A549 (cell line): ENCODE measurements at regions not wholly inside any gene's neighbourhood (a gene's known extent, or its start where the extent isn't known, plus 50 kb on each side); places are given as distances from the start of the nearest gene placed in this dataset.

Experiments used
- ATAC-seq, 2 experiments: fragments of 200-7000 bp in 1 of 2; fragments of >200 bp in 1 of 2; cut with Nextera tagmentation in 1 of 2; cut with Tn5 transposase in 1 of 2; 3 replicates each; pipeline versions ENCODE4 v1.8.0 to v1.9.1; 2018 to 2020; ENCODE audit warnings: mild to moderate bottlenecking in 1 of 2, moderate library complexity in 1 of 2
- CTCF ChIA-PET: fragments of 300-600 bp; sonication (Branson Sonifier 250); formaldehyde crosslinking; extraction: SDS; loops from one replicate; lab custom pipeline; 2021; ENCODE audit warnings: antibody characterized with exemption, inconsistent platforms; lab: Yijun Ruan, JAX
- POLR2A ChIA-PET: fragments of 350-600 bp; formaldehyde crosslinking; extraction: SDS; loops from one replicate; lab custom pipeline; 2021; ENCODE audit warnings: antibody characterized with exemption, inconsistent platforms; lab: Yijun Ruan, JAX
- DNase-seq, 2 experiments: peaks; one replicate each; pipeline versions ENCODE4 v3.0.0 to v3.0.0-alpha.2; 2011 to 2016; ENCODE audit warnings: low read depth in 1 of 2, low spot score in 1 of 2
- FAIRE-seq: peaks from 2 replicates; lab custom pipeline; 2011; peaks lifted over from hg19 to GRCh38; lab: Jason Lieb, UNC
- H3K27ac ChIP-seq, 2 experiments: fragments of >200 bp; sonication (Bioruptor Twin); formaldehyde crosslinking; 3 replicates each; pipeline ENCODE4 v1.5.1; 2016 to 2017
- H3K4me1 ChIP-seq: fragments of >200 bp; sonication (Bioruptor Twin); formaldehyde crosslinking; 3 replicates; pipeline ENCODE4 v1.6.1; 2016
- H3K4me2 ChIP-seq: fragments of >200 bp; sonication (Bioruptor Twin); formaldehyde crosslinking; 3 replicates; pipeline ENCODE4 v1.6.1; 2016
- H3K4me3 ChIP-seq: fragments of >200 bp; sonication (Bioruptor Twin); formaldehyde crosslinking; 3 replicates; pipeline ENCODE4 v1.5.1; 2016
- H3K9me3 ChIP-seq: fragments of >200 bp; sonication (Bioruptor Twin); formaldehyde crosslinking; 3 replicates; pipeline ENCODE4 v1.6.1; 2016
- CEBPB ChIP-seq, 2 experiments: fragments of >200 bp in 1 of 2; sonication (Bioruptor Twin) in 1 of 2; formaldehyde crosslinking in 1 of 2; IDR thresholded peaks; 2 replicates each; pipeline ENCODE4 v1.6.1; 2012 to 2016
- EHF ChIP-seq: fragments of 250-450 bp; sonication (Bioruptor Pico); IDR thresholded peaks from 2 replicates; pipeline ENCODE4 v1.5.0; 2020; ENCODE audit warnings: mild to moderate bottlenecking
- ESRRA ChIP-seq: fragments of 150-350 bp; IDR thresholded peaks from 2 replicates; pipeline ENCODE4 v1.6.1; 2014; ENCODE audit warnings: mild to moderate bottlenecking, low read length, borderline replicate concordance
- HOXA7 ChIP-seq: fragments of 250-450 bp; sonication (Bioruptor Pico); IDR thresholded peaks from 2 replicates; pipeline ENCODE4 v1.5.0; 2020; ENCODE audit warnings: mild to moderate bottlenecking, moderate library complexity
- HOXB13 ChIP-seq: fragments of 250-450 bp; sonication (Bioruptor Pico); IDR thresholded peaks from 2 replicates; pipeline ENCODE4 v1.5.0; 2020; ENCODE audit warnings: low read depth, mild to moderate bottlenecking, moderate library complexity
- JUN ChIP-seq, 2 experiments: fragments of >200 bp; sonication (Bioruptor Twin); formaldehyde crosslinking; IDR thresholded peaks; 2 replicates in 1 of 2; 3 replicates in 1 of 2; pipeline ENCODE4 v1.6.1; 2016 to 2017
- JUNB ChIP-seq: fragments of >200 bp; sonication (Bioruptor Twin); formaldehyde crosslinking; IDR thresholded peaks from 2 replicates; pipeline ENCODE4 v1.6.1; 2016
- KDM1A ChIP-seq: fragments of 200-600 bp; sonication (generic); IDR thresholded peaks from 2 replicates; pipeline ENCODE4 v1.6.1; 2016; ENCODE audit warnings: low read depth, mild to moderate bottlenecking
- MAFK ChIP-seq: fragments of 450-650 bp; IDR thresholded peaks from 2 replicates; pipeline ENCODE4 v1.6.1; 2014; ENCODE audit not compliant: partially characterized antibody
- NFE2L2 ChIP-seq: fragments of 150-350 bp; conservative IDR thresholded peaks from 2 replicates; pipeline ENCODE4 v1.6.1; 2014; ENCODE audit warnings: low read length
- NPAS2 ChIP-seq: fragments of 250-450 bp; sonication (Bioruptor Pico); IDR thresholded peaks from 2 replicates; pipeline ENCODE4 v1.8.0; 2022; ENCODE audit warnings: mild to moderate bottlenecking, moderate library complexity, borderline replicate concordance
- POLR2A ChIP-seq: IDR thresholded peaks from 2 replicates; pipeline ENCODE4 v1.6.1; 2012; ENCODE audit warnings: mild to moderate bottlenecking, low read length
- RAD21 ChIP-seq, 2 experiments: fragments of >200 bp in 1 of 2; sonication (Bioruptor Twin) in 1 of 2; formaldehyde crosslinking in 1 of 2; IDR thresholded peaks in 1 of 2; conservative IDR thresholded peaks in 1 of 2; 2 replicates in 1 of 2; 3 replicates in 1 of 2; pipeline ENCODE4 v1.6.1; 2012 to 2018; ENCODE audit warnings: inconsistent platforms in 1 of 2
- RARB ChIP-seq: fragments of 250-450 bp; sonication (Bioruptor Pico); IDR thresholded peaks from 2 replicates; pipeline ENCODE4 v1.8.0; 2021; ENCODE audit warnings: mild to moderate bottlenecking, moderate library complexity
- SREBF2 ChIP-seq: fragments of 450-650 bp; IDR thresholded peaks from 2 replicates; pipeline ENCODE4 v1.6.1; 2014; ENCODE audit warnings: mild to moderate bottlenecking, moderate library complexity
- TP53 ChIP-seq: fragments of 250-450 bp; sonication (Bioruptor Pico); IDR thresholded peaks from 2 replicates; pipeline ENCODE4 v1.5.0; 2021; ENCODE audit warnings: mild to moderate bottlenecking, moderate library complexity
- ZFP36 ChIP-seq: fragments of 450-650 bp; IDR thresholded peaks from 2 replicates; pipeline ENCODE4 v1.6.1; 2014; ENCODE audit warnings: borderline replicate concordance; ENCODE audit not compliant: partially characterized antibody
- WGBS: methylation state at CpG from one replicate; pipeline ENCODE4 v1.1.6; 2017; ENCODE audit errors: missing lambda C conversion rate; 5-methylcytosine and 5-hydroxymethylcytosine counted together
- TF ChIP-seq, protein P1 (sequence below): fragments of >200 bp; sonication (Bioruptor Twin); formaldehyde crosslinking; IDR thresholded peaks from 3 replicates; pipeline ENCODE4 v1.5.1; 2016
- TF ChIP-seq, protein P2 (sequence below): IDR thresholded peaks from 2 replicates; pipeline ENCODE4 v1.6.1; 2012
- TF ChIP-seq, protein P3 (sequence below): IDR thresholded peaks from 2 replicates; pipeline ENCODE4 v1.6.1; 2012
- TF ChIP-seq, protein P4 (sequence below): fragments of >200 bp; sonication (Bioruptor Twin); formaldehyde crosslinking; IDR thresholded peaks from 3 replicates; pipeline ENCODE4 v1.6.1; 2016
- TF ChIP-seq, protein P5 (sequence below): fragments of 250-450 bp; sonication (Bioruptor Pico); IDR thresholded peaks from 2 replicates; pipeline ENCODE4 v1.5.0; 2021; ENCODE audit warnings: mild to moderate bottlenecking, moderate library complexity, borderline replicate concordance

DNA sequence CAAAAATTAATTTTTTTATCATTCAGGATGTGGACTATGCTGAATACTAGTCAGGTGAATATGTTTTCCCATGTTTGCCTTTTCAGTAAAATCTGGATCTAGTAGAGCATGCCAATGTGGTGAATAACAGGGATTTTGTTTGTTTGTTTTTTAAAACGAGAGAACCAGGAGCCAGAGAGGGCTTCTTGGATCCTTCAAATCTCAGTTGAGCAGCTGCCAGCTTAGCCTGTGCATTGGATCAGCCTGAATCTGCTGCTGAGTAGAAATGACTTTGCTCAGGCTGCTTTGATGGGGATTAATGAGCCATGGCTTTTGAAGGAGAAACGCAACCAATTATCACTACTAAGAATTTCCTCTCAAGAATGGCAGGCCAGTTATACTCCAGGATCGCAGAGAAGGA lies 493.8 kb downstream of the ARL4A start (continued):
- TF ChIP-seq HOXA7 (CRISPR knock-in tag) (no peak), JUNB (no peak)
- TF ChIP-seq, protein P1, sequence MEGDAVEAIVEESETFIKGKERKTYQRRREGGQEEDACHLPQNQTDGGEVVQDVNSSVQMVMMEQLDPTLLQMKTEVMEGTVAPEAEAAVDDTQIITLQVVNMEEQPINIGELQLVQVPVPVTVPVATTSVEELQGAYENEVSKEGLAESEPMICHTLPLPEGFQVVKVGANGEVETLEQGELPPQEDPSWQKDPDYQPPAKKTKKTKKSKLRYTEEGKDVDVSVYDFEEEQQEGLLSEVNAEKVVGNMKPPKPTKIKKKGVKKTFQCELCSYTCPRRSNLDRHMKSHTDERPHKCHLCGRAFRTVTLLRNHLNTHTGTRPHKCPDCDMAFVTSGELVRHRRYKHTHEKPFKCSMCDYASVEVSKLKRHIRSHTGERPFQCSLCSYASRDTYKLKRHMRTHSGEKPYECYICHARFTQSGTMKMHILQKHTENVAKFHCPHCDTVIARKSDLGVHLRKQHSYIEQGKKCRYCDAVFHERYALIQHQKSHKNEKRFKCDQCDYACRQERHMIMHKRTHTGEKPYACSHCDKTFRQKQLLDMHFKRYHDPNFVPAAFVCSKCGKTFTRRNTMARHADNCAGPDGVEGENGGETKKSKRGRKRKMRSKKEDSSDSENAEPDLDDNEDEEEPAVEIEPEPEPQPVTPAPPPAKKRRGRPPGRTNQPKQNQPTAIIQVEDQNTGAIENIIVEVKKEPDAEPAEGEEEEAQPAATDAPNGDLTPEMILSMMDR = no peak
- TF ChIP-seq, protein P2, sequence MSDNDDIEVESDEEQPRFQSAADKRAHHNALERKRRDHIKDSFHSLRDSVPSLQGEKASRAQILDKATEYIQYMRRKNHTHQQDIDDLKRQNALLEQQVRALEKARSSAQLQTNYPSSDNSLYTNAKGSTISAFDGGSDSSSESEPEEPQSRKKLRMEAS = no peak
- TF ChIP-seq, protein P3, sequence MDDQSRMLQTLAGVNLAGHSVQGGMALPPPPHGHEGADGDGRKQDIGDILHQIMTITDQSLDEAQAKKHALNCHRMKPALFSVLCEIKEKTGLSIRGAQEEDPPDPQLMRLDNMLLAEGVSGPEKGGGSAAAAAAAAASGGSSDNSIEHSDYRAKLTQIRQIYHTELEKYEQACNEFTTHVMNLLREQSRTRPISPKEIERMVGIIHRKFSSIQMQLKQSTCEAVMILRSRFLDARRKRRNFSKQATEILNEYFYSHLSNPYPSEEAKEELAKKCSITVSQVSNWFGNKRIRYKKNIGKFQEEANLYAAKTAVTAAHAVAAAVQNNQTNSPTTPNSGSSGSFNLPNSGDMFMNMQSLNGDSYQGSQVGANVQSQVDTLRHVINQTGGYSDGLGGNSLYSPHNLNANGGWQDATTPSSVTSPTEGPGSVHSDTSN = no peak
- TF ChIP-seq, all 56 proteins: peak for 0

DNA sequence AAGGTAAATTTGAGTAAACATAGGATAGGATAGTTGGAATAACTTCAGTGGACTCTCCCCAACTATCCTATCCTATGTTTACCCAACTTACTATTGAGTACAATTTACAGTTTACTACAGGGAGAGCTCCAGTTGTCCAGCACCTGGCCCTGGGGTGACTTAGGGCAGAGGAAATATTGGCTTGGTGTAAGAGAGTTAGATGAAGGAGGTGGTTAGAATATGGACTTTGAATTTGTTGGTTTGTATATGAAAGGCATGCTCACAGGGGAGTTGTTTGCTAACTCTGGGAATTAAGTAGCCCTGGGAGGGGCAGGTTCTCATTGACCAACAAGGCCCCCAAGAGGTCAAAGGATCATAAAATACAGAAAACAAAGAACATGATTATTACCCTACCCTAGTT lies 497.7 kb downstream of the ARL4A start:
- no peaks in the 10 kb centered on the region for H3K9me3 ChIP-seq
- no peak overlapping the region for H3K4me2 ChIP-seq
- ATAC-seq (no peak), FAIRE-seq (no peak), DNase-seq (no peak)
- TF ChIP-seq, protein P4, sequence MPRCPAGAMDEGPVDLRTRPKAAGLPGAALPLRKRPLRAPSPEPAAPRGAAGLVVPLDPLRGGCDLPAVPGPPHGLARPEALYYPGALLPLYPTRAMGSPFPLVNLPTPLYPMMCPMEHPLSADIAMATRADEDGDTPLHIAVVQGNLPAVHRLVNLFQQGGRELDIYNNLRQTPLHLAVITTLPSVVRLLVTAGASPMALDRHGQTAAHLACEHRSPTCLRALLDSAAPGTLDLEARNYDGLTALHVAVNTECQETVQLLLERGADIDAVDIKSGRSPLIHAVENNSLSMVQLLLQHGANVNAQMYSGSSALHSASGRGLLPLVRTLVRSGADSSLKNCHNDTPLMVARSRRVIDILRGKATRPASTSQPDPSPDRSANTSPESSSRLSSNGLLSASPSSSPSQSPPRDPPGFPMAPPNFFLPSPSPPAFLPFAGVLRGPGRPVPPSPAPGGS = no peak
- TF ChIP-seq ZFP36 (no peak), RAD21 (conservative IDR thresholded peaks at IDR 0.05 in 1 of 2, IDR thresholded peaks at IDR 0.05 in 1 of 2) (no peak), KDM1A (no peak), TP53 (CRISPR knock-in tag) (no peak)
- ChIA-PET POLR2A (no interaction called here), CTCF (no interaction called here)
- H3K27ac ChIP-seq = no peak overlapping the region
- no peak overlapping the region for H3K4me3 ChIP-seq
- H3K4me1 ChIP-seq = peaks cover 12% of the 10 kb centered on the region

DNA sequence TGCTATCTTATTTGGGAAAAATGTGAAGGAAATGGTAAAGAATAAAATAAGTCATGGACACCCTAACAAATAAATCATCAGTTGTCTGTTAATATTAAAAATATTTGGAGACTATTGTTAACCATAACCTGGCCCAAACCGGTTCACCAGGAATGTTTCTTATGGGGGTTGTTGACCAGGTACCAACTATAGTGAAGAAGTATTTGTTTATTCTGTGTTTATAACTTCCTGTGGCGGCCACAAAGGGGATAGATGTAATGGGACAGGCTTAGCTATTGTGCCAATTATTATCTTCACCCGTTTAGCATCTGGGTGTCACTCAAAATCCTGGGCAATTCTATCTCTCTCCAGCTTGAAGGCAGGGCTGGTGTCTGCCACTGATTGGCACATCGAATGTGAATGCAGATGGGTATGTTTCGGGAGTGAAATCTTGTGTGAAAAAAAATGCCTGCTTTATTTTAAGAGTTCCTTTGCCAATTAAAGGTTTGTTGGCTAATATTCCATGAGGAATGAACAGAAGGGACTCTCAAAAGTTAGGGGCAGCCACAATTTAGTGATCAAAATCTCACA lies 500.9 kb downstream of the ARL4A start:
- CTCF ChIA-PET = no interaction called here

DNA sequence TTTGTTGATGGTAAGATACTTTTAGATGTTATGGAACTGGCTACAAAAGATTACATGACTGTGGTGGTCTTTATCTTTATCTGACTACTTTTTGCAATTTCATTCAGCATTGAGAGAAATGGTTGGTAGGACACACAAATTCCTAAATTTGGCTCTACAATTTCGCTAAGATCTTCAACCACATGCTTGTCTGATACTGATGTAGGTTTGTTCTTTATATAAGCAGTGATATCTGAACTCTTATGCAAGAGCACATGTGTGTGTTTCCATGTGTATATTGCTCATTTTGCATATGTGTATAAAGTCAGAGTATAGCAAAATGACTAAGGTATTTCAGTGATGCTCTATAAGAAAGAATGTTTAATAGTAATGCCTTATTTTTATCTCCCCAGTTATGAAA lies 501.5 kb downstream of the ARL4A start:
- no peak for FAIRE-seq
- ATAC-seq = no peak
- no peak for DNase-seq
- no peak overlapping the region for H3K27ac ChIP-seq
- 5% methylated on average over 1 of the region's 1 CpG for WGBS
- POLR2A ChIA-PET = no interaction called here
- H3K4me3 ChIP-seq = no peak overlapping the region
- no peaks in the 10 kb centered on the region for H3K9me3 ChIP-seq
- no peak overlapping the region for H3K4me2 ChIP-seq
- CTCF ChIA-PET = no interaction called here
- H3K4me1 ChIP-seq = no peaks in the 10 kb centered on the region
- no peak for TF ChIP-seq HOXB13 (CRISPR knock-in tag)
- TF ChIP-seq, protein P5, sequence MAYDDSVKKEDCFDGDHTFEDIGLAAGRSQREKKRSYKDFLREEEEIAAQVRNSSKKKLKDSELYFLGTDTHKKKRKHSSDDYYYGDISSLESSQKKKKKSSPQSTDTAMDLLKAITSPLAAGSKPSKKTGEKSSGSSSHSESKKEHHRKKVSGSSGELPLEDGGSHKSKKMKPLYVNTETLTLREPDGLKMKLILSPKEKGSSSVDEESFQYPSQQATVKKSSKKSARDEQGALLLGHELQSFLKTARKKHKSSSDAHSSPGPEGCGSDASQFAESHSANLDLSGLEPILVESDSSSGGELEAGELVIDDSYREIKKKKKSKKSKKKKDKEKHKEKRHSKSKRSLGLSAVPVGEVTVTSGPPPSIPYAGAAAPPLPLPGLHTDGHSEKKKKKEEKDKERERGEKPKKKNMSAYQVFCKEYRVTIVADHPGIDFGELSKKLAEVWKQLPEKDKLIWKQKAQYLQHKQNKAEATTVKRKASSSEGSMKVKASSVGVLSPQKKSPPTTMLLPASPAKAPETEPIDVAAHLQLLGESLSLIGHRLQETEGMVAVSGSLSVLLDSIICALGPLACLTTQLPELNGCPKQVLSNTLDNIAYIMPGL (CRISPR knock-in tag) = no peak
- TF ChIP-seq SREBF2 = no peak
- TF ChIP-seq EHF (CRISPR knock-in tag) = no peak
- TF ChIP-seq JUN (IDR thresholded peaks at IDR 0.05) = no peak
- TF ChIP-seq POLR2A = no peak
- TF ChIP-seq, protein P1 = no peak
- no peak for TF ChIP-seq MAFK
- no peak for TF ChIP-seq RARB
- TF ChIP-seq, protein P2 = no peak

More for the DNA sequence above, 500.9 kb downstream of the ARL4A start:
- H3K4me2 ChIP-seq = no peak overlapping the region
- no peak for ATAC-seq
- TF ChIP-seq NFE2L2 (no peak), CEBPB (IDR thresholded peaks at IDR 0.05) (no peak), NPAS2 (CRISPR knock-in tag) (no peak), ESRRA (no peak), MAFK (no peak), TP53 (CRISPR knock-in tag) (no peak), ZFP36 (no peak)
- TF ChIP-seq, protein P3 = no peak
- WGBS = 57% methylated on average over 5 of the region's 5 CpGs
- H3K4me1 ChIP-seq = no peaks in the 10 kb centered on the region
- no peak for FAIRE-seq
- H3K27ac ChIP-seq = no peak overlapping the region
- POLR2A ChIA-PET = no interaction called here
- no peak for DNase-seq
- H3K4me3 ChIP-seq = no peak overlapping the region
- no peaks in the 10 kb centered on the region for H3K9me3 ChIP-seq
